ENCODE measurements at regions not wholly inside any gene's neighbourhood (a gene's known extent, or its start where the extent isn't known, plus 50 kb on each side); places are given as distances from the start of the nearest gene placed in this dataset.

DNA sequence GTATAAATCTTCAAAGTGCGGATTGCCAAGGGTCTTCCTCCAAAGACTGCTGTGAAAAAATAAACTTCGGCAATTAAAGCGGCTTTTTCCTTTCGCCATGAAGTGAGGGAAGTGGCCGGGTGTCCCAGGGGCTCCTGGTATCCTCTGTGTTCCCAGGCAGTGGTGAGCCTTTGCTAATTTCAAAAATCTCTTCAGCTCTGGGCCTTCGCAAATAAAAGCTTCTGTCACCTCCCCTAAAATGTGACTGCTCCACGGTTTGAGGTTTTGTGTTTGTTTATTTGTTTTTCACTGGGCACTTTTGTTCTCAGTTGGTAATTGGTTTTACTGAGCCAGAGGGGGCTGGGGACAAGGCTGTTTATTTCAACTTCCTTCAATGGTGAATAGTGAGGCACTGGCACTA is 270.1 kb upstream of the POU3F3 start:
- no peaks in the 10 kb centered on the region for H3K36me3 ChIP-seq
- H3K4me3 ChIP-seq, result no peak overlapping the region
- DNase-seq, result no peak
- no peaks in the 10 kb centered on the region for H3K4me1 ChIP-seq
- H3K9me3 ChIP-seq, result no peaks in the 10 kb centered on the region
- 77 to 79% methylated on average over 7 of the region's 7 CpGs for WGBS, 2 donors
- H3K27ac ChIP-seq, result no peak overlapping the region
- intact Hi-C loops (cut with DNase I), result no loop called here
- no peak for TF ChIP-seq EP300 (IDR thresholded peaks at IDR 0.05)
- TF ChIP-seq POLR2A (IDR thresholded peaks at IDR 0.05), result no peak
- TF ChIP-seq POLR2AphosphoS5 (IDR thresholded peaks at IDR 0.05), result no peak
- TF ChIP-seq, protein P1, sequence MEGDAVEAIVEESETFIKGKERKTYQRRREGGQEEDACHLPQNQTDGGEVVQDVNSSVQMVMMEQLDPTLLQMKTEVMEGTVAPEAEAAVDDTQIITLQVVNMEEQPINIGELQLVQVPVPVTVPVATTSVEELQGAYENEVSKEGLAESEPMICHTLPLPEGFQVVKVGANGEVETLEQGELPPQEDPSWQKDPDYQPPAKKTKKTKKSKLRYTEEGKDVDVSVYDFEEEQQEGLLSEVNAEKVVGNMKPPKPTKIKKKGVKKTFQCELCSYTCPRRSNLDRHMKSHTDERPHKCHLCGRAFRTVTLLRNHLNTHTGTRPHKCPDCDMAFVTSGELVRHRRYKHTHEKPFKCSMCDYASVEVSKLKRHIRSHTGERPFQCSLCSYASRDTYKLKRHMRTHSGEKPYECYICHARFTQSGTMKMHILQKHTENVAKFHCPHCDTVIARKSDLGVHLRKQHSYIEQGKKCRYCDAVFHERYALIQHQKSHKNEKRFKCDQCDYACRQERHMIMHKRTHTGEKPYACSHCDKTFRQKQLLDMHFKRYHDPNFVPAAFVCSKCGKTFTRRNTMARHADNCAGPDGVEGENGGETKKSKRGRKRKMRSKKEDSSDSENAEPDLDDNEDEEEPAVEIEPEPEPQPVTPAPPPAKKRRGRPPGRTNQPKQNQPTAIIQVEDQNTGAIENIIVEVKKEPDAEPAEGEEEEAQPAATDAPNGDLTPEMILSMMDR (IDR thresholded peaks at IDR 0.05), result no peak
- no peaks in the 10 kb centered on the region for H3K27me3 ChIP-seq

GRCh38 chr2:104584393-104584792 is 269.5 kb upstream of the POU3F3 start:
- Histone ChIP-seq H3K4me3 (no peak overlapping the region), H3K9me3 (peaks cover 0 to 2% (median 0%) of the 10 kb centered on the region in 4 donors), H3K4me1 (no peaks in the 10 kb centered on the region), H3K36me3 (no peaks in the 10 kb centered on the region), H3K27ac (no peak overlapping the region), H3K27me3 (no peaks in the 10 kb centered on the region)
- intact Hi-C loops (cut with DNase I), result no loop called here
- DNase-seq, result no peak
- TF ChIP-seq EP300 (IDR thresholded peaks at IDR 0.05) (no peak), POLR2AphosphoS5 (IDR thresholded peaks at IDR 0.05) (no peak), POLR2A (IDR thresholded peaks at IDR 0.05) (no peak)
- TF ChIP-seq, protein P1 (IDR thresholded peaks at IDR 0.05), result no peak
- 85 to 89% methylated on average over 4 of the region's 4 CpGs for WGBS, 2 donors

DNA sequence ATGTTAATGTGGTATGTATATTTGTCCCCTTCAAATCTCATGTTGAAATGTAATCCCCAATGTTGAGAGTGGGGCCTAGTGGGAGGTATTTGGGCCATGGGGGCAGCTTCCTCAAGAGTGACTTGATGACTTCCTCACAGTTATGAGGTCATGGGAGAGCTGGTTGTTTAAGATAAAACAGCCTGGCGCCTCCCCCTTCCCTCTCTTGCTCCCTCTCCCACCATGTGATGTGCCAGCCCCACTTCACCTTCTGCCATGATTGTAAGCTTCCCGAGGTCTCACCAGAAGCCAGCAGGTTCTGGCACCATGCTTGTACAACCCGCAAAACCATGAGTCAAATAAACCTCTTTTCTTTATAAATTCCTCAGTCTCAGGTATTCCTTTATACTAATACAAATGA is 258.3 kb upstream of the POU3F3 start:
- H3K4me1 ChIP-seq, result no peaks in the 10 kb centered on the region
- H3K27ac ChIP-seq, result no peak overlapping the region
- H3K36me3 ChIP-seq, result no peaks in the 10 kb centered on the region
- no peaks in the 10 kb centered on the region for H3K27me3 ChIP-seq
- intact Hi-C loops (cut with DNase I), result no loop called here
- H3K4me3 ChIP-seq, result no peak overlapping the region
- 92 to 93% methylated on average over 3 of the region's 3 CpGs for WGBS, 2 donors
- no peak for DNase-seq
- TF ChIP-seq EP300 (IDR thresholded peaks at IDR 0.05) (no peak), POLR2A (IDR thresholded peaks at IDR 0.05) (no peak), POLR2AphosphoS5 (IDR thresholded peaks at IDR 0.05) (no peak)
- TF ChIP-seq, protein P1 (IDR thresholded peaks at IDR 0.05), result no peak
- H3K9me3 ChIP-seq, result peaks cover 0 to 9% (median 2%) of the 10 kb centered on the region in 4 donors

- WGBS, 2 donors, result 84% methylated on average over 2 of the region's 2 CpGs
- Histone ChIP-seq H3K36me3 (no peaks in the 10 kb centered on the region), H3K4me1 (no peaks in the 10 kb centered on the region), H3K9me3 (peaks cover 0 to 3% (median 0%) of the 10 kb centered on the region in 4 donors), H3K27ac (no peak overlapping the region), H3K27me3 (no peaks in the 10 kb centered on the region), H3K4me3 (no peak overlapping the region)
- intact Hi-C loops (cut with DNase I), result no loop called here
- DNase-seq, result no peak
- TF ChIP-seq, protein P1 (IDR thresholded peaks at IDR 0.05), result no peak
These were observed 256.0 kb upstream of the POU3F3 start for GRCh38 chr2:104597942-104598341.

DNA sequence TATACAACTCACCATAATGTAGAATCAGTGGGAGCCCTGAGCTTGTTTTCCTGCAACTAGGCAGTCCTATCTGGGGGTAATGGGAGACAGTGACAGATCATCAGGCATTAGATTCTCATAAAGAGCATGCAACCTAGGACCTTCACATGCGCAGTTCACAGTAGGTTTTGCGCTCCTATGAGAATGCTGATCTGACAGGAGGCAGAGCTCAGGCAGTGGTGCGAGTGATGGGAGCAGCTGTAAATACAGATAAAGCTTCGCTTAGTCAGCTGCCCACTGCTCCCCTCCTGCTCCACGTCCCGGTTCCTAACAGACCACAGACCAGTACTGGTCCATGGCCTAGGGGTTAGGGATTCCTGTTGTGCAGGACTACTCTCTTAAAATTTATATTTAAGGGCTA is 255.3 kb upstream of the POU3F3 start:
- peaks cover 0 to 3% (median 0%) of the 10 kb centered on the region in 4 donors for H3K9me3 ChIP-seq
- intact Hi-C loops (cut with DNase I), result no loop called here
- no peak overlapping the region for H3K4me3 ChIP-seq
- H3K4me1 ChIP-seq, result no peaks in the 10 kb centered on the region
- DNase-seq, result no peak
- H3K36me3 ChIP-seq, result no peaks in the 10 kb centered on the region
- no peaks in the 10 kb centered on the region for H3K27me3 ChIP-seq
- TF ChIP-seq, protein P1 (IDR thresholded peaks at IDR 0.05), result no peak
- TF ChIP-seq POLR2A (IDR thresholded peaks at IDR 0.05) (no peak), EP300 (IDR thresholded peaks at IDR 0.05) (no peak)
- no peak overlapping the region for H3K27ac ChIP-seq
- 92 to 93% methylated on average over 6 of the region's 6 CpGs for WGBS, 2 donors
